OCI-LY3 (cell line): ENCODE measurements at regions not wholly inside any gene's neighbourhood (a gene's known extent, or its start where the extent isn't known, plus 50 kb on each side); places are given as distances from the start of the nearest gene placed in this dataset.
A peak's percentile ranks its signal among the peaks of the same experiment; 100 is the strongest.

Experiments
- H2AFZ ChIP-seq: fragments of 200-600, 300-600 bp; shearing (Covaris generic); 2 replicates; pipeline ENCODE4 v1.6.0; 2014; ENCODE audit warnings: antibody characterized with exemption, low read depth, low read length
- H3K27ac ChIP-seq: fragments of 200-600, 300-600 bp; sonication (generic); 2 replicates; pipeline ENCODE4 v1.5.1; 2014; ENCODE audit warnings: mild to moderate bottlenecking, low read length, moderate library complexity, mixed read lengths
- H3K27me3 ChIP-seq: fragments of 200-600, 300-600 bp; sonication (generic); 2 replicates; pipeline ENCODE4 v1.6.1; 2014; ENCODE audit warnings: low read depth, low read length, mixed read lengths
- H3K36me3 ChIP-seq: fragments of 200-600, 300-600 bp; sonication (generic); replicated peaks from 2 replicates; pipeline ENCODE3; 2014; ENCODE audit warnings: low read depth, low read length, mixed read lengths
- H3K4me1 ChIP-seq: fragments of 300-600, 200-600 bp; sonication (generic); 2 replicates; pipeline ENCODE4 v1.6.1; 2014; ENCODE audit warnings: low read length, mixed read lengths
- H3K4me2 ChIP-seq: fragments of 200-600, 300-600 bp; sonication (generic); 2 replicates; pipeline ENCODE4 v1.6.1; 2014; ENCODE audit warnings: low read length, mixed read lengths
- H3K4me3 ChIP-seq: fragments of 300-600, 200-600 bp; sonication (generic); 2 replicates; pipeline ENCODE4 v1.5.1; 2014; ENCODE audit warnings: antibody characterized with exemption, mild to moderate bottlenecking, low read length, moderate library complexity
- H3K79me2 ChIP-seq: fragments of 300-600, 200-600 bp; shearing (Covaris generic); 2 replicates; pipeline ENCODE4 v1.6.1; 2014; ENCODE audit warnings: mild to moderate bottlenecking, low read length, mixed read lengths
- H3K9ac ChIP-seq: fragments of 300-600, 200-600 bp; shearing (Covaris generic); 2 replicates; pipeline ENCODE4 v1.6.0; 2014; ENCODE audit warnings: mild to moderate bottlenecking, low read length, moderate library complexity
- H3K9me3 ChIP-seq: fragments of 200-600, 300-600 bp; shearing (Covaris generic); 2 replicates; pipeline ENCODE4 v1.6.1; 2014; ENCODE audit warnings: low read length, mixed read lengths; ENCODE audit not compliant: insufficient read depth
- H4K20me1 ChIP-seq: fragments of 200-600, 300-600 bp; sonication (generic); 2 replicates; pipeline ENCODE4 v1.6.1; 2016; ENCODE audit warnings: low read length, mixed read lengths; ENCODE audit not compliant: insufficient read depth
- CTCF ChIP-seq: fragments of 200-600, 300-600 bp; sonication (generic); IDR thresholded peaks from 2 replicates; pipeline ENCODE4 v1.5.1; 2014; ENCODE audit warnings: antibody characterized with exemption, low read length, low read depth
- EZH2phosphoT487 ChIP-seq: fragments of 200-600 bp; shearing (Covaris generic); IDR thresholded peaks from 2 replicates; pipeline ENCODE4 v1.6.1; 2018; ENCODE audit warnings: antibody characterized with exemption, mixed run types, low read depth

GRCh38 chr3:80993241-80993945 lies 768.1 kb downstream of the GBE1 start:
- no peak overlapping the region for H3K27ac ChIP-seq
- no peaks in the 10 kb centered on the region for H3K27me3 ChIP-seq
- no peaks in the 10 kb centered on the region for H3K4me1 ChIP-seq
- no peak overlapping the region for H3K4me2 ChIP-seq
- no peak overlapping the region for H2AFZ ChIP-seq
- no peak overlapping the region for H3K4me3 ChIP-seq
- no peaks in the 10 kb centered on the region for H3K9me3 ChIP-seq
- no peaks in the 10 kb centered on the region for H4K20me1 ChIP-seq
- H3K79me2 ChIP-seq = no peaks in the 10 kb centered on the region
- no peaks in the 10 kb centered on the region for H3K36me3 ChIP-seq
- H3K9ac ChIP-seq = no peak overlapping the region
- no peak for TF ChIP-seq CTCF
- TF ChIP-seq EZH2phosphoT487 = no peak

GRCh38 chr3:80983753-80984152 lies 777.7 kb downstream of the GBE1 start:
- Histone ChIP-seq H4K20me1 (no peaks in the 10 kb centered on the region), H3K9ac (no peak overlapping the region), H3K4me3 (no peak overlapping the region), H2AFZ (no peak overlapping the region), H3K9me3 (no peaks in the 10 kb centered on the region), H3K27me3 (no peaks in the 10 kb centered on the region), H3K79me2 (no peaks in the 10 kb centered on the region), H3K36me3 (no peaks in the 10 kb centered on the region), H3K4me2 (no peak overlapping the region), H3K27ac (no peak overlapping the region), H3K4me1 (peaks cover 7% of the 10 kb centered on the region)
- TF ChIP-seq CTCF (no peak), EZH2phosphoT487 (no peak)

GRCh38 chr3:80978216-80978969 lies 783.1 kb downstream of the GBE1 start:
- Histone ChIP-seq H3K4me2 (0 out of 2 replicates have a peak overlapping the region, but pooled peaks have one; percentile 36), H3K4me1 (peaks cover 24% of the 10 kb centered on the region), H3K27ac (no peak overlapping the region), H3K9ac (no peak overlapping the region), H3K9me3 (no peaks in the 10 kb centered on the region), H3K27me3 (no peaks in the 10 kb centered on the region), H3K36me3 (no peaks in the 10 kb centered on the region), H3K79me2 (no peaks in the 10 kb centered on the region), H3K4me3 (no peak overlapping the region), H2AFZ (no peak overlapping the region), H4K20me1 (no peaks in the 10 kb centered on the region)
- TF ChIP-seq CTCF (no peak), EZH2phosphoT487 (no peak)

GRCh38 chr3:80970292-80970691 lies 791.2 kb downstream of the GBE1 start:
- H3K36me3 ChIP-seq = no peaks in the 10 kb centered on the region
- TF ChIP-seq CTCF = no peak
- TF ChIP-seq EZH2phosphoT487 = no peak
- no peak overlapping the region for H2AFZ ChIP-seq
- H3K27ac ChIP-seq = no peak overlapping the region
- H4K20me1 ChIP-seq = no peaks in the 10 kb centered on the region
- H3K27me3 ChIP-seq = no peaks in the 10 kb centered on the region
- no peaks in the 10 kb centered on the region for H3K9me3 ChIP-seq
- H3K4me1 ChIP-seq = no peaks in the 10 kb centered on the region
- no peak overlapping the region for H3K4me3 ChIP-seq
- H3K79me2 ChIP-seq = no peaks in the 10 kb centered on the region
- no peak overlapping the region for H3K4me2 ChIP-seq
- no peak overlapping the region for H3K9ac ChIP-seq
